ENCODE measurements at regions not wholly inside any gene's neighbourhood (a gene's known extent, or its start where the extent isn't known, plus 50 kb on each side); places are given as distances from the start of the nearest gene placed in this dataset.

DNA sequence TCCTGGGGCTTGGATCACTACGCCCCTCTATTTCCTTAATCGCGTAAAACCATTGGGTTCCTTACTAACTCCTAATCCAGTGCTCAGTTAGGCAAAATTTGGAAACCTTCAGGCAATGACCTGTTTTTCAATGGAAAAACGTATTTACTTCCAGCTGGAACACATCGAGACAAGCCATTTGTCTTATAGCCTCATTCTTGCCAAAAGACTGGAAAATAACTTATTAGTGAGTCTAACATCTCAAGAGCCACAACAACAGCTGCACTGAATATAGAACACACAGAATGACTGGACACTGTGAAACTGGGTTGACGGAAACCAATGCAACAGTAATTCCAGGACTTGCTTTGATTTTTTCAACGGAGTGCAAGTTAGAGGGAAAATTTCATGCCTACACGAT lies 125.2 kb upstream of the MAP3K7 start:
- intact Hi-C loops (cut with DNase I) = no loop called here
- FAIRE-seq = no peak
- Histone ChIP-seq H3K4me1 (no peaks in the 10 kb centered on the region), H3K4me3 (no peak overlapping the region), H3K27me3 (no peaks in the 10 kb centered on the region), H3K27ac (no peak overlapping the region), H3K9me3 (no peaks in the 10 kb centered on the region), H3K36me3 (no peaks in the 10 kb centered on the region)
- ATAC-seq = peak in 2 of 4 donors; percentile 37 to 58
- 68 to 74% methylated on average over 8 of the region's 8 CpGs for WGBS, 2 donors
- DNase-seq = no peak
- TF ChIP-seq, protein P1, sequence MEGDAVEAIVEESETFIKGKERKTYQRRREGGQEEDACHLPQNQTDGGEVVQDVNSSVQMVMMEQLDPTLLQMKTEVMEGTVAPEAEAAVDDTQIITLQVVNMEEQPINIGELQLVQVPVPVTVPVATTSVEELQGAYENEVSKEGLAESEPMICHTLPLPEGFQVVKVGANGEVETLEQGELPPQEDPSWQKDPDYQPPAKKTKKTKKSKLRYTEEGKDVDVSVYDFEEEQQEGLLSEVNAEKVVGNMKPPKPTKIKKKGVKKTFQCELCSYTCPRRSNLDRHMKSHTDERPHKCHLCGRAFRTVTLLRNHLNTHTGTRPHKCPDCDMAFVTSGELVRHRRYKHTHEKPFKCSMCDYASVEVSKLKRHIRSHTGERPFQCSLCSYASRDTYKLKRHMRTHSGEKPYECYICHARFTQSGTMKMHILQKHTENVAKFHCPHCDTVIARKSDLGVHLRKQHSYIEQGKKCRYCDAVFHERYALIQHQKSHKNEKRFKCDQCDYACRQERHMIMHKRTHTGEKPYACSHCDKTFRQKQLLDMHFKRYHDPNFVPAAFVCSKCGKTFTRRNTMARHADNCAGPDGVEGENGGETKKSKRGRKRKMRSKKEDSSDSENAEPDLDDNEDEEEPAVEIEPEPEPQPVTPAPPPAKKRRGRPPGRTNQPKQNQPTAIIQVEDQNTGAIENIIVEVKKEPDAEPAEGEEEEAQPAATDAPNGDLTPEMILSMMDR (IDR thresholded peaks at IDR 0.05) = no peak

DNA sequence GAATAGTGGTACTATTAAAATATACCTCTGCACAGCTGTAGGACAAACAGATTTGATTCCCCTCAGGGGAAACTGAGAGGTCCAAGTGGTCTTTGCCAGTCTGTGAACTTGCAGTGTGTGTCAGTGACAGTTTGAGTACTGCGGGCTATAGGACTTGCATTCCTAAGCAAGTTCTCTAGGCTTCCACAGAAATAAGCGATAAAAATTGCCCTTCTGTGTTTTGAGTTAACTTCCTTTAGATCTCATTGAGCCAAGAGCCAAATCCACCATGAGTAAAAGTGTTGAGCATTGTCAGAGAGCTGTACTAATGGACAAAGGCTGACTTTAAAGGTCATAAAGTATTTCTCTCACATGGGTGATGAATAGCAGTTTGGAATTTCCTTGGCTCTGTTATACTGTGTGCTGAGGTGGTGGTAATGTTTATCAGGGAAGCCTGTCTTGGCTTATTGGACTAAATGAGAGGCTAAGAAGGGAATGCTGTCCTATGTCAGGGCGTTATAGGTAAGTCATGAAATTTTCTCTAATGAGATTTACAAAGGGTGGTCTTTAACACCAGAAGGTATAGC lies 122.6 kb upstream of the MAP3K7 start:
- Histone ChIP-seq H3K27me3 (no peaks in the 10 kb centered on the region), H3K27ac (no peak overlapping the region), H3K36me3 (no peaks in the 10 kb centered on the region), H3K4me1 (no peaks in the 10 kb centered on the region), H3K9me3 (no peaks in the 10 kb centered on the region), H3K4me3 (no peak overlapping the region)
- WGBS, 2 donors = 46 to 48% methylated on average over 3 of the region's 3 CpGs
- DNase-seq = no peak
- no peak for FAIRE-seq
- ATAC-seq = no peak
- intact Hi-C loops (cut with DNase I) = no loop called here
- TF ChIP-seq, protein P1 (IDR thresholded peaks at IDR 0.05) = no peak

DNA sequence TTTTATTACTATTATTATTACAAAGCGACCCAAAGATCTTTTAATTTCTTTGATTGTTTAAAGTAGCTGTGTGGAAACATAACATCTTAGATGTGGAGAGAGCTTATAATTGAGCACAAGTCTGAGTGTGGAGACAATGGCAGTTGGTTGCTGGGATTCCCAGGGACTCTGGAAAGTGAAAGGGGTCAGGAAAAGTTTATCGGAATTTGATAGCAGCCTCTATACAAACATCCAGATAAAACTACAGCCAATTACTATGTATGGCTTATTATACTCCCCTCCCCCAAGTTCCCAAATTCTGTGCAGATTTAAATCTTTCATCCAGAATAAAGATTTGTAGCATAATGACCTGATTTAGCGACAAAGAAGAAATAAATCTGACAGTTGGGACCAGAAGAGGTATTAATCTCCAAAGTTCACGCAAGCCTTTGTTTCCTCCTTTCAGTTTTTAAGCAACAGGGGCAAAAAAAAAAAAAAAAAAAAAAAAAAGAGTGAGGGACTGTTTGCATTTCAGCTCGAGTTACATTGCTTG lies 121.4 kb upstream of the MAP3K7 start:
- no peaks in the 10 kb centered on the region for H3K36me3 ChIP-seq
- H3K27ac ChIP-seq = no peak overlapping the region
- TF ChIP-seq, protein P1 (IDR thresholded peaks at IDR 0.05) = no peak
- ATAC-seq (no peak), DNase-seq (no peak), FAIRE-seq (no peak)
- no peaks in the 10 kb centered on the region for H3K27me3 ChIP-seq
- H3K9me3 ChIP-seq = no peaks in the 10 kb centered on the region
- H3K4me3 ChIP-seq = no peak overlapping the region
- intact Hi-C loops (cut with DNase I) = no loop called here
- H3K4me1 ChIP-seq = no peaks in the 10 kb centered on the region
- 65 to 70% methylated on average over 5 of the region's 5 CpGs for whole genome bisulfite sequencing, 2 donors

DNA sequence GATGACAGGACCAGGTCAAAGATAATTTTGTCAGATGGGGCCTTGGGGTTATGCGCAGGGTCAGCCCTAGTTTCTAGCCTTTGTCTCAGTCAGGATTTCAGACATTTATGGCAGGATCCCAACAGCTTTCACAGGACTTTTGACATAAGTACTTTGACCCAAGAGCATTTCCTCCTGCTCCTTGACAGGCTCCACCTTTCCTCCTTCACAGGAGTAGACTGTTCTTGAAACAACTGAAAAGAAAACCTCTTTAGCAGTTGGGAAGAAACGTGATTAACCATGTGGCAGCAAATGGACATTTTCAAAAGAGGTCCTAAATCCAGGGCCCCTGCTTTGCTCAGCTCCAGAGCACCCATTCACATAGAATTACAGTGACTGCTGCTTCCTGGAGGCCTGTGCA lies 120.4 kb upstream of the MAP3K7 start:
- no peak for ATAC-seq

DNA sequence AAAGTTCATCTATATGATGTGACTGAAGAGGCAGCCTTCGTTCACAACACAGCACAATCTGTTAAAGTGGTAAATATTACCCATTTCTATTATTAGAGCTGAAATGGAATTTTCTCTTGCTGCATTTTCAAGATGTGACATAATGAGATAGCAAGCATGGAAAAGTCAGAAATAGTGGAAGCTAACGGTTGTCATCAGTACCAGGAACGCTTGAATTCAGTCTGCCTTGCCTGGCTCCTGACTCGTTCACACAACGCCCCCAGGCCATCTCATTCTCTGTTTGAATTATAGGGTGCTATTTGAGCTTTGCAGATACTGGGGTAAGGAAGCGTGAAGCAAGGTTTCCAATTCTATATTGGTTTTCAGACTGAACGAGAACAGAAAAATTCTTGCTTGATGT lies 116.5 kb upstream of the MAP3K7 start:
- Histone ChIP-seq H3K36me3 (no peaks in the 10 kb centered on the region), H3K27me3 (no peaks in the 10 kb centered on the region), H3K27ac (no peak overlapping the region), H3K9me3 (no peaks in the 10 kb centered on the region), H3K4me3 (no peak overlapping the region), H3K4me1 (no peaks in the 10 kb centered on the region)
- intact Hi-C loops (cut with DNase I) = no loop called here
- ATAC-seq (no peak), DNase-seq (no peak), FAIRE-seq (no peak)
- WGBS, 2 donors = 70 to 75% methylated on average over 7 of the region's 7 CpGs
- TF ChIP-seq, protein P1 (IDR thresholded peaks at IDR 0.05) = no peak

More for the DNA sequence above, 120.4 kb upstream of the MAP3K7 start:
- Histone ChIP-seq H3K27me3 (no peaks in the 10 kb centered on the region), H3K4me1 (no peaks in the 10 kb centered on the region), H3K36me3 (no peaks in the 10 kb centered on the region), H3K9me3 (no peaks in the 10 kb centered on the region), H3K4me3 (no peak overlapping the region), H3K27ac (no peak overlapping the region)
- intact Hi-C loops (cut with DNase I) = no loop called here
- WGBS, 2 donors = 55 to 58% methylated on average over 2 of the region's 2 CpGs
- FAIRE-seq = no peak
- DNase-seq = no peak
- TF ChIP-seq, protein P1 (IDR thresholded peaks at IDR 0.05) = no peak
